ENCODE measurements at regions not wholly inside any gene's neighbourhood (a gene's known extent, or its start where the extent isn't known, plus 50 kb on each side); places are given as distances from the start of the nearest gene placed in this dataset.
"Not testable (repeated sequence)": the region's sequence is repeated elsewhere in the genome, so short reads cannot be mapped to it uniquely, and the experiment has no call there.

- no peak for DNase-seq (ENCODE audit: low spot score)
Measured at GRCh38 chr18:1488394-1488793, 583.7 kb downstream of the ADCYAP1 start.

- DNase-seq (ENCODE audit: low spot score), result no peak
Measured at GRCh38 chr18:1488957-1489356, 584.3 kb downstream of the ADCYAP1 start.

- no peak for DNase-seq (ENCODE audit: low spot score)
Measured at GRCh38 chr18:1495387-1495786, 590.7 kb downstream of the ADCYAP1 start.

- no peak for DNase-seq (ENCODE audit: low spot score)
Measured at GRCh38 chr18:1496096-1496495, 591.4 kb downstream of the ADCYAP1 start.

- no peak for DNase-seq (ENCODE audit: low spot score)
Measured at GRCh38 chr18:1498216-1498615, 593.5 kb downstream of the ADCYAP1 start.

GRCh38 chr18:1499265-1499664 lies 594.6 kb downstream of the ADCYAP1 start:
- peak; percentile 1 for DNase-seq (ENCODE audit: low spot score)

GRCh38 chr18:1503847-1504246 lies 599.2 kb downstream of the ADCYAP1 start:
- no peak for DNase-seq (ENCODE audit: low spot score)

GRCh38 chr18:1505856-1506255 lies 601.2 kb downstream of the ADCYAP1 start:
- no peak for DNase-seq (ENCODE audit: low spot score)

GRCh38 chr18:1510542-1511179 lies 606.0 kb downstream of the ADCYAP1 start:
- DNase-seq (ENCODE audit: low spot score), result no peak

GRCh38 chr18:1511619-1512311 lies 607.1 kb downstream of the ADCYAP1 start:
- DNase-seq (ENCODE audit: low spot score), result no peak

GRCh38 chr18:1513519-1513918 lies 608.8 kb downstream of the ADCYAP1 start:
- peak; percentile 2 for DNase-seq (ENCODE audit: low spot score)

GRCh38 chr18:1521588-1522248 lies 617.0 kb downstream of the ADCYAP1 start:
- not testable (repeated sequence) for DNase-seq (ENCODE audit: low spot score)

GRCh38 chr18:1522249-1522615 lies 617.6 kb downstream of the ADCYAP1 start:
- no peak for DNase-seq (ENCODE audit: low spot score)

- DNase-seq (ENCODE audit: low spot score), result no peak
Measured at GRCh38 chr18:1526991-1527390, 622.3 kb downstream of the ADCYAP1 start.

GRCh38 chr18:1527805-1528204 lies 623.1 kb downstream of the ADCYAP1 start:
- DNase-seq (ENCODE audit: low spot score), result no peak

GRCh38 chr18:1528447-1528846 lies 623.8 kb downstream of the ADCYAP1 start:
- DNase-seq (ENCODE audit: low spot score), result no peak

- DNase-seq (ENCODE audit: low spot score), result no peak
Measured at GRCh38 chr18:1528964-1529509, 624.4 kb downstream of the ADCYAP1 start.

GRCh38 chr18:1530650-1531049 lies 626.0 kb downstream of the ADCYAP1 start:
- no peak for DNase-seq (ENCODE audit: low spot score)

- no peak for DNase-seq (ENCODE audit: low spot score)
Measured at GRCh38 chr18:1539276-1539675, 634.6 kb downstream of the ADCYAP1 start.

- DNase-seq (ENCODE audit: low spot score), result no peak
Measured at GRCh38 chr18:1541478-1541877, 636.8 kb downstream of the ADCYAP1 start.

- DNase-seq (ENCODE audit: low spot score), result no peak
Measured at GRCh38 chr18:1542230-1542774, 637.6 kb downstream of the ADCYAP1 start.

- no peak for DNase-seq (ENCODE audit: low spot score)
Measured at GRCh38 chr18:1544016-1544415, 639.3 kb downstream of the ADCYAP1 start.

- not testable (repeated sequence) for DNase-seq (ENCODE audit: low spot score)
Measured at GRCh38 chr18:1557711-1558110, 653.0 kb downstream of the ADCYAP1 start.
